Islet precursor cell (in vitro differentiated cells): ENCODE measurements at regions not wholly inside any gene's neighbourhood (a gene's known extent, or its start where the extent isn't known, plus 50 kb on each side); places are given as distances from the start of the nearest gene placed in this dataset.

Experiments used
- DNase-seq: peaks from one replicate; pipeline ENCODE4 v3.0.0-alpha.2; 2018

DNA sequence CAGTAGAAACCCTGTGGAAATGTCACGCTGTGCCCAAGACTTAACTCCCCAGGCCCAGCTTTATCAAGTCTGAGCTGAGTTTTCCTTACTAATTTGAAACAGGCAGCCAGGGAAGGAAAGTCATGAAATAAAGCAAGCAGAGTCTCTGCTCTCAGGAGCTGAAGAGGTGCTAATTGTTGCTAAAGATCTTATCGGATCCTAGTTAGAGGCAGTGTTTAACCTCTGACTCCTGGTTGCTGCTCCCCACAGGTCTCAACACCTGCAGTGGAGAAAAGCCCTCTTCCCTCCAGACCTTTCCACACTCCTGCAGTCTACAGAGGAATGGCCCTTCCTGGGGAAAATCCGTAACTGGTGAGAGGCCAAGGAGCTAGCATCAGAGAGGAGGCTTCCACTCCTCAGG lies 628.2 kb downstream of the NTRK3 start:
- DNase-seq = no peak

DNA sequence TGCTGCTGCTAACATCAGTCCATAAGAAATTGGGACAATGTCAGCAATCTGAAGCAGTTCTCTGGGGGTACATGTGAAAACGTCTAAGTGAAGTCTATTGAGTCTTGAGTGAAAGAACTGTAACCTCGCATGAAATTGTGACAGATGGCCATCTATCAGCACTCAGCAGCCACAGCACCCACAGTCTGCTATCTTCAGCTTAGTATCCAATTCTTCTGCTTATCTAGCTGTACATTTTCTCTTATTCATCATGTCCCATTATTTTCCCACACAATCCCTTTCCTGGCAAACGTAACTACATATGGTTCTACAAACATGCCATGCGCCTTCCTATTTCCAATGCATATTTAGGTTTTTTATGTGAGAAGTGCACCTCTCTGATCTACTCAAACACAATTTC lies 629.7 kb downstream of the NTRK3 start:
- no peak for DNase-seq

GRCh38 chr15:87623832-87624231 lies 632.7 kb downstream of the NTRK3 start:
- DNase-seq = no peak

DNA sequence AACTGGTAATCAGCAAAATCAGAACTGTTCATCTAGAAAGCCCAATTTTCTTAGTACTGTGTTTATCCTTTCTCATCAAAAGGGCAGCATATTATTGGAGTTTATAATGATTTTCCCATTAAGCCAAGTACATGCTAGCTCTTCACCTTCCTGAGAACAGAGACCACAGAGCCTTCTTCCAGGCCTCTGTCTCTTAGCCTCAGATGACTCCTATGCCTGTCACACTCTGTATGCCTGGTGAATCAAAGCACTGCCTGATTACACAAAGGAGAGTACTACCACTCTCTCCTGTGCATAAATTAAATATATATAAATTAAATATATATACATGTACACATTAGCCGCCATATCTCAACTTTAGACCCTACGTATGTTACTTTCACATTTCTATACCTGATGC lies 636.1 kb downstream of the NTRK3 start:
- no peak for DNase-seq

GRCh38 chr15:87619161-87619960 lies 637.2 kb downstream of the NTRK3 start:
- no peak for DNase-seq

DNA sequence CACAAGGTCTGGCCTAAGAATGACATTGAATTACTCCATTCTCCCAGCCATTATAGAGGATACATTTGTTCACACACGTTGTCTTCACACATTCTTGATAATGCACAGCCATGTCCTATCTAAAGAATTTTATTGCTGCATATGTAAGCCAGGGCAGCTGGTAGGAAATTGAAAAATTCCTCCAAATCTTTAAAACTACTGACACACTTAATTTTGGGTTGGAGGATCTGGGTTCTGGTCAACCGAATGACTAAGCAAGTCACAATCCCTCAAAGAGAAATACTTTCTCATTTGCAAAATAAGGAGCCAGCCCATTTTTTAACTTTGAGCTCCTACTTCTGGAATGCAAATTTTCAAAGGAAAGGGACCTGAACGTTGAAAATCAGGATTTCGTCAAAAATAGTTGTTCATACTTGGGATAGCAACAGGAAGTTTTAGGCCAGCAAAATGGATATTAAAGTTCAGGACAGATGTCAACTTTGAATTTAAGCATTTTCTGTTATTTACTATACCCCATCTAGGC lies 638.3 kb downstream of the NTRK3 start:
- DNase-seq = no peak

- no peak for DNase-seq
Observed at GRCh38 chr15:87614704-87615103, 641.8 kb downstream of the NTRK3 start.

DNA sequence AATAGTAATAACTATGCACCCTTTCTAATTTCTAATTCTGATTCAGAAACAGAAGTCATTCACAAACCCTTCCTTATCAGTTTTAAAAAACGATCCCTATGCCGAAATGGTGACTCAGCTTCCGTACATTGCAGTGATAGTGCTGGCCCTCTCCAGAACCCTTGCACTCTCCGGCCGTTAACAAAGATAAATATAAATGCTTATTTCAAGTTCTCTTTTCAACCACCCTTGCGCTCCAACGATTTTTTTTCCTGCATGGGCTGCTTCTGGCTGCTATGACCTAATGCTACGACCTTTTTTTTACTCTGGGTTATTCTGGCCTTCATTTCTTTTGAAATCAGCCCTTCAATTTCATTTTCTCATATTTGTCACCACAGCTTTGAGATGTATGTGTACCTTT lies 646.2 kb downstream of the NTRK3 start:
- no peak for DNase-seq

DNA sequence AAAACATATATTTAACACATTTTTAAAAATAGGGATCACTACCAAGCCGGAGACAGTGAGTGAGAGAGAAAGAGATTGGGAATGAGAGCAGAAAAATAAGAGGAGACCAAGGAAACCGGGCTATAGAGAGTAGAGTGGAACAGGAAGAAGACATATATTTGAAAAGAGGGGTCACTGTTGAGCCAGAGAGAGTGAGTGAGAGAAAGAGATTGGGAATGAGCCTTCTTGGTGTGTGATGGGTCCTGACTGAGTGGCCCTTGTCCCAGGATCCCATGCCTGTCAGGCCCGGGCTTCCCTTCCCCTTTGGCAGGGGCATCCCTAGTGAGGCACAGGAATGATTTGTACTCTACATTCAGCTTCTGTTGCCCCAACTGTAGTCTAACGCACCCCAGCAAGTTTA lies 646.6 kb downstream of the NTRK3 start:
- no peak for DNase-seq

DNA sequence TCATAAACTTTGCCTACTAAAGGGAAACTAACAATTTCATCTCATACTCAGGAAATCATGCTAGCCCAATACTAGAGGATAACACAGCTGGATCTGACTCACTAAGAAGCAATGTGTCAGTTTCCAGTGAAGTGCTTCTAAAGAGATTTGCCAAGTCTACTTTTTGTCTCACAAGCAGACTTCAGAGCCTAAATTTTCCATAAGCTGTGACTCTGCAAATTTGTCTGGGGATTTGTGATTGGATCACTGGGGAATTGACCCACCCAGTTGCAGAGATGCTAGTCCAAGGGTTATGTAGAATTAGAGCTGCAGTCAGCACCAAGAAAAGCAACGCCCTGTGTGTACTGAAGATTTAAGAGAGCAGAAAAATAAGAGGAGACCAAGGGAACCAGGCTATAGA lies 647.1 kb downstream of the NTRK3 start:
- DNase-seq = no peak

- DNase-seq = no peak
Observed at GRCh38 chr15:87608238-87609028, 648.1 kb downstream of the NTRK3 start.

DNA sequence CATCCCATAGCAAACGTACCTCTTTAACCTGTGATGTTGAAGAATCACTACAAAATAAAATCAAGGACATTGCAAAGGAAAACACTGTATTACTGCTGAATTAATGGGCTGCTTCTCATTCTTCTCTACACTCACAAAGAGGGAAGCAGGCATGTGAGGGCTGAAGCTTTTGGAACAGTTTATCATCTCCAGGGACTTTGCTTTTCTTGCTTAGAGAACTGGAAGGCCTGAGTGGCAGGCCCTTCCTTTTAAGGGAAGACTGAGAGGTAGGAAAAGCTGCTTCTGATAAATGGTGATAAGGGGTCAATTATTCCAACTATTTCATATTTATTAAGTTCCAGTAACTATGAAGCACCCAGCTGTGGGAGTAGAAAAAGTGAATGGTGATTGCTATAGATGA lies 649.6 kb downstream of the NTRK3 start:
- no peak for DNase-seq

DNA sequence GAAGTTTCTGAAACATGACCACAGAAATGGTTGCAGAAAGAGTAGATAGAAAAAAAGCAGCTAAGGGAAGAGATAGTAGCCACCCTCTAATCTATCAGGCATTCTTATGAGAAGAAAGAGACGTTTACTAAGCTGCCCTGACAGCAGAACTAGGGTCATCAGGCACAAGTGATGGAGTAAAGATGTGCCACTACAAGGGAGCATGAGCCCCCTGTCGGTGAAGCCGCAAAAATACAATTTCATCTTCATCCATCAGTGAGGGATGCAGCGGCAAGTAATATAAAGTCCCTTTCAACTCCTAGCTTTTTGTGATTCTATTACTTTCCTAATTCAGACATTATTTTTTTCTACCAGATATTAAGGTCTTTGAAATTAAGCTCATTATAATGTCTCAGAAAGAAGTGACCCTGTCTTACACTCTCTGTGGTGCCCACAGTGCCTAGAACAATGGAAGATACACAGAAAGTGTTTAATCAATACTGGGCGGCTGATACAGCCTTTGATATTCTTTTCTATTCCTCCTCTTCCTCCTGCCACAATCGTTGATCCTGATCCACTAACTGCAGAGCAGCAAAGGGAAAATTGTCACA lies 651.6 kb downstream of the NTRK3 start:
- no peak for DNase-seq

- DNase-seq = no peak
Observed at GRCh38 chr15:87602371-87602770, 654.2 kb downstream of the NTRK3 start.

DNA sequence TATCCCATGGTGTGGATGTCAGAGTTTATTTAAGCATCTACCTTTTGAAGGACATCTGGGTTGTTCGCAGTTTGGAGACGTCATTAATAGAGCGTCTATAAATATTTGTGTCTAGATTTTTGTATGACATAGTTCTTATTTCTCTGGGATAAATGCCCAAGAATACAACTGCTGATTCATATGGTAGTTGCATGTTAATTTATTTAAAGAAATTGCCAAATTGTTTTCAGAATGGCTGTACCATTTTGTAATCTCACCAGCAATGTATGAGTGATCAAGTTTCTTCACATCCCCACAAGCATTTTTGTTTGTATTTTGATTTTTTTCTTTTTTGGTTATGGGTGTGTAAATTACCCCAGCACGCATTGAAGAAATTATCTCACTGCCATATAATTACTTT lies 656.9 kb downstream of the NTRK3 start:
- DNase-seq = no peak

DNA sequence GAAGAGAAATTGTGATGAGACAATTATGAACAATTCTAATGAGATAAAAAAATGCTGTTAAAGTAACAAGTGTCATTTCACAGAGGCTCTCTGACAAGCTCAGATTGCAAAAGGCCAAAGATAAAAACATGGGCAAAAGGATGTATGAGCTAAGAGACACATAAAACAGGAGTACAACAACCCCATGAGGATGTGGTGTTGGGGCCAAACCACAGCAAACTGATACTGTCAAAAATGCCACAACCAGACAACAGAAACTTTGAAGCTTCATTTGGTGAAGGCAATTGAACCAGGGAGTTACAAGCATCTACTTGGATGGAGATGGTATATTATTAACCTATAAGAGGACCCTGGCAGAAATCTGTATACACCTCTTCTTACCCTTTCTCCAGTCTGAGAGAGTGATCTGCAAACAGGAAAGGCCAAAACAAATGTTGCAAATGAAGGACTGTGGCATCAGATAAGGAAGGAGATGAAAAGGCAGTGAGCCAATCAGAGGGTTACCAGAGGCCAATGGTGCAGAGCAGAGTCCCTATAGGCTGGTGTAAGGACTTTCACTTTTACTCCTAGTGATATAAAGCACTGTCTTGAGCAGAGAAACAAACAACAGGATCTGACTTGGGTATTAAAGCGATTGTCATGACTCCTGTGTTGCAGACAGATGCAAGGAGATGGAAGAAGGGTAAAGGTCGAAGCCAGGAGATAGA lies 659.0 kb downstream of the NTRK3 start:
- DNase-seq = no peak

DNA sequence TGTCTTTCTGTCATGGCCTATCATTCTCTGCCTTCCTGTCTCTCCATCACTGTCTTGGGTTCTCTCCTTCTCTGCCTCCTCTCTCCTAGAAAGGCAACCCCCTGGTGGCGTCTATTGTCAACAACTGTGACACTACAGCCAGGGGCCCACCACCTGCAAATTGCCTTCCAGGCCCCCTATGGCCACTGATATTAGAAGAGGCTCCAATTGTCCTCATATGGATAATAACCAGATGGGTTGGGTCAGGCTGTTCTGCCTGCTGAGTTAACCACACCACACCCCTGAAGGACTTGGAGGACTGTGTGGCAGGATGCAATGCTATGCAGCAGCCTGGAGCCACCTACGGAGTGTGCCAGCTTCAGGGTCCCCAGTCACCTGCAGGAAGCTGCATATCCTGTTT lies 665.0 kb downstream of the NTRK3 start:
- no peak for DNase-seq

- no peak for DNase-seq
Observed at GRCh38 chr15:87591042-87591441, 665.5 kb downstream of the NTRK3 start.

DNA sequence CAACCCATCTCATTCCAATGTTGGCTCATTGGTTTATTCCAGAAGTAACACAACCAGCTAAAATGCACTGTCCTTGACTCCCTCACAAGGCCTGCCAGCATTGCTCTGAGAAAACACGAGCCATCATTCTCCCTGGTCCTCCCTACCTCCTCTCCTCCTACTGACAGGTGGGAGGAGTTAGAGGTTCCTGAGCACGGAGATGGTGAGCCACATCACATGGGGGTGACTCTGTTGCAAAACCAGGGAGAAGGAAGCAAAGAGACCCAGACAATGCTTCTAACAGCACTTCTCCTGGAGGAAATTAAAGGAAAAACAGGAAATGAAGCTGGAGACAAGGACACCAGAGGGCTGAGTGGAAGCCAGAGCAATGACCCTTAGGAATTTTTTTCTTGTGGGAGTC lies 667.4 kb downstream of the NTRK3 start:
- DNase-seq = no peak

GRCh38 chr15:87582169-87582568 lies 674.4 kb downstream of the NTRK3 start:
- DNase-seq = no peak

DNA sequence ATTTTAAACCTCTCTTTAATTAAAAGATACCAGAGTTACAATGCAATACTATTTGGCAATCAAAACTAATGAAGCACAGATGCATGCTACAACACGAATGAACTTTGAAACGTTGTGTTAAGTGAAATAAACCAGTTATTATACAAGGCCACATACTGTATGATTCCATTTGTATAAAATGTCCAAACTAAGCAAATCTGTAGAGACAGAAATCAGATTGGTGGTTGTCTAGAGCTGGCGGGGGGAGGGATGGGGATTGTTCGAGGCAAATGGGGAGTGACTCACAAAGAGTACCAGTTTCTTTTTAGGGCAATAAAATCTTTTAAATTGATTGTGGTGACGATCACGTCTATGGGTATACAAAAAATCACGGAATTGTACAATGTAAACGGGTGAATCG lies 677.0 kb downstream of the NTRK3 start:
- no peak for DNase-seq

DNA sequence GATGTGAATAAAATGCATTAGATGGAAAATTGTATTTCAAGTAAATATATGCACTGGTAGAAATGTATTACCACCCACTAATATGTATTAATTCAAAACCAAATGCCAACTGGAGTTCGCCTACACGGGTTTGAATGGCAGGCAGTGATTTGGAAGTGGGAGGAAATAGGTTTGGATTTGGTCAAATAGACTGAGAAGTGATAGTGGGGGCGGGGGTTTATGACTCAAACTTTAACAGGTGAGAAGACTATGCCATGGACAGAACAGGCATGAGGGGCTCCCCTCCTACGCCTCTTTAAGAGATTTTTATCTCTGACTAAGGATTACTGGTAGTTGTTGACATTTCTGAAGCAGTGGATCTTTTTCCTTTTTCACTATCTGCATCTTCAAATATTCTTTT lies 677.8 kb downstream of the NTRK3 start:
- no peak for DNase-seq

- DNase-seq = no peak
Observed at GRCh38 chr15:87577336-87577735, 679.2 kb downstream of the NTRK3 start.
